MV-4-11 (cell line): ENCODE measurements at regions not wholly inside any gene's neighbourhood (a gene's known extent, or its start where the extent isn't known, plus 50 kb on each side); places are given as distances from the start of the nearest gene placed in this dataset.

Source experiments
- DNase-seq: peaks from one replicate; lab custom pipeline; 2025; lab: John Stamatoyannopoulos, UW

GRCh38 chr2:59440491-59440890, 1113.0 kb downstream of the BCL11A start:
- DNase-seq = no peak

GRCh38 chr2:59435635-59436034, 1117.8 kb downstream of the BCL11A start:
- DNase-seq = no peak

GRCh38 chr2:59428940-59429339, 1124.5 kb downstream of the BCL11A start:
- no peak for DNase-seq

GRCh38 chr2:59427980-59428379, 1125.5 kb downstream of the BCL11A start:
- DNase-seq = no peak

GRCh38 chr2:59425247-59425646, 1128.2 kb downstream of the BCL11A start:
- DNase-seq = no peak

- DNase-seq = peak; percentile 69
Observed at GRCh38 chr2:59413751-59414570, 1139.5 kb downstream of the BCL11A start.

GRCh38 chr2:59399126-59399525, 1154.3 kb downstream of the BCL11A start:
- no peak for DNase-seq

GRCh38 chr2:59398081-59398480, 1155.4 kb downstream of the BCL11A start:
- DNase-seq = peak; percentile 25

- DNase-seq = no peak
Observed at GRCh38 chr2:59395119-59395518, 1154.0 kb upstream of the FANCL start.

GRCh38 chr2:59391896-59392295, 1150.8 kb upstream of the FANCL start:
- no peak for DNase-seq

- no peak for DNase-seq
Observed at GRCh38 chr2:59390581-59390980, 1149.5 kb upstream of the FANCL start.

- DNase-seq = no peak
Observed at GRCh38 chr2:59389240-59389639, 1148.1 kb upstream of the FANCL start.

GRCh38 chr2:59385971-59386370, 1144.8 kb upstream of the FANCL start:
- no peak for DNase-seq

GRCh38 chr2:59383473-59383872, 1142.3 kb upstream of the FANCL start:
- DNase-seq = no peak

- DNase-seq = no peak
Observed at GRCh38 chr2:59378127-59378526, 1137.0 kb upstream of the FANCL start.

- DNase-seq = no peak
Observed at GRCh38 chr2:59366288-59366687, 1125.2 kb upstream of the FANCL start.

GRCh38 chr2:59354498-59354897, 1113.4 kb upstream of the FANCL start:
- no peak for DNase-seq

GRCh38 chr2:59353306-59353921, 1112.3 kb upstream of the FANCL start:
- DNase-seq = no peak

- DNase-seq = no peak
Observed at GRCh38 chr2:59342166-59342565, 1101.0 kb upstream of the FANCL start.

GRCh38 chr2:59339837-59340207, 1098.7 kb upstream of the FANCL start:
- DNase-seq = no peak

GRCh38 chr2:59339121-59339836, 1098.2 kb upstream of the FANCL start:
- no peak for DNase-seq

- no peak for DNase-seq
Observed at GRCh38 chr2:59333007-59333406, 1091.9 kb upstream of the FANCL start.
